GM19324 (cell line): ENCODE measurements at regions not wholly inside any gene's neighbourhood (a gene's known extent, or its start where the extent isn't known, plus 50 kb on each side); places are given as distances from the start of the nearest gene placed in this dataset.

Experiments
- ATAC-seq: cut with Tn5 transposase; IDR thresholded peaks from one replicate; pipeline ENCODE4 v1.9.1; 2021; ENCODE audit warnings: mild to moderate bottlenecking, moderate library complexity; ENCODE audit not compliant: unreplicated experiment, low FRiP score

- no peak for ATAC-seq
Measured at GRCh38 chr2:792687-793086, 115.5 kb upstream of the TMEM18 start.

GRCh38 chr2:790634-791245 is 113.5 kb upstream of the TMEM18 start:
- ATAC-seq = no peak

GRCh38 chr2:790081-790480 is 112.9 kb upstream of the TMEM18 start:
- no peak for ATAC-seq

GRCh38 chr2:789529-789928 is 112.3 kb upstream of the TMEM18 start:
- ATAC-seq = no peak

- no peak for ATAC-seq
Measured at GRCh38 chr2:788227-789032, 111.2 kb upstream of the TMEM18 start.

- ATAC-seq = no peak
Measured at GRCh38 chr2:784753-785152, 107.5 kb upstream of the TMEM18 start.

GRCh38 chr2:780581-780980 is 103.4 kb upstream of the TMEM18 start:
- no peak for ATAC-seq

GRCh38 chr2:780002-780401 is 102.8 kb upstream of the TMEM18 start:
- ATAC-seq = no peak

- ATAC-seq = no peak
Measured at GRCh38 chr2:778731-779350, 101.6 kb upstream of the TMEM18 start.

- no peak for ATAC-seq
Measured at GRCh38 chr2:777546-777945, 100.3 kb upstream of the TMEM18 start.

GRCh38 chr2:777051-777450 is 99.8 kb upstream of the TMEM18 start:
- no peak for ATAC-seq

- ATAC-seq = no peak
Measured at GRCh38 chr2:776487-776886, 99.3 kb upstream of the TMEM18 start.

GRCh38 chr2:776038-776437 is 98.8 kb upstream of the TMEM18 start:
- ATAC-seq = no peak

GRCh38 chr2:774436-774835 is 97.2 kb upstream of the TMEM18 start:
- ATAC-seq = no peak

- no peak for ATAC-seq
Measured at GRCh38 chr2:773256-774160, 96.3 kb upstream of the TMEM18 start.

- ATAC-seq = no peak
Measured at GRCh38 chr2:771538-771937, 94.3 kb upstream of the TMEM18 start.

GRCh38 chr2:770776-771175 is 93.6 kb upstream of the TMEM18 start:
- no peak for ATAC-seq

GRCh38 chr2:769771-770170 is 92.6 kb upstream of the TMEM18 start:
- ATAC-seq = no peak

GRCh38 chr2:768451-768850 is 91.2 kb upstream of the TMEM18 start:
- ATAC-seq = no peak

- no peak for ATAC-seq
Measured at GRCh38 chr2:767944-768343, 90.7 kb upstream of the TMEM18 start.

GRCh38 chr2:767440-767839 is 90.2 kb upstream of the TMEM18 start:
- no peak for ATAC-seq
